ENCODE measurements at regions not wholly inside any gene's neighbourhood (a gene's known extent, or its start where the extent isn't known, plus 50 kb on each side); places are given as distances from the start of the nearest gene placed in this dataset.

GRCh38 chr15:36478561-36478960 is 100.9 kb upstream of the CDIN1 start (continued):
- TF ChIP-seq ZNF253 (CRISPR knock-in tag; conservative IDR thresholded peaks at IDR 0.05) (no peak), E2F8 (IDR thresholded peaks at IDR 0.05; ENCODE audit: low read depth, partially characterized antibody) (no peak), PHF8 (IDR thresholded peaks at IDR 0.05; ENCODE audit: borderline replicate concordance, low read length) (no peak), POLR2H (tag; IDR thresholded peaks at IDR 0.05; ENCODE audit: low read depth) (no peak), HMGXB4 (CRISPR knock-in tag; IDR thresholded peaks at IDR 0.05) (no peak), PBX2 (CRISPR knock-in tag; IDR thresholded peaks at IDR 0.05; ENCODE audit: low read depth) (no peak), PBX2 (tag; conservative IDR thresholded peaks at IDR 0.05; ENCODE audit: low read depth) (no peak)
